ENCODE measurements at regions not wholly inside any gene's neighbourhood (a gene's known extent, or its start where the extent isn't known, plus 50 kb on each side); places are given as distances from the start of the nearest gene placed in this dataset.
A peak's percentile ranks its signal among the peaks of the same experiment; 100 is the strongest.

GRCh38 chr7:83280671-83281070 is 118.0 kb upstream of the PCLO start:
- DNase-seq (ENCODE audit: low spot score in 2 of 2): no peak
- TF ChIP-seq EP300 (IDR thresholded peaks at IDR 0.05) (no peak), POLR2A (IDR thresholded peaks at IDR 0.05) (no peak), CTCF (IDR thresholded peaks at IDR 0.05) (no peak), POLR2AphosphoS5 (IDR thresholded peaks at IDR 0.05) (no peak)
- 58% methylated on average over 2 of the region's 2 CpGs for WGBS
- no peaks in the 10 kb centered on the region for H3K4me1 ChIP-seq
- no peaks in the 10 kb centered on the region for H3K9me3 ChIP-seq
- no peak overlapping the region for H3K27ac ChIP-seq
- H3K27me3 ChIP-seq: no peaks in the 10 kb centered on the region
- no peak overlapping the region for H3K4me3 ChIP-seq
- H3K36me3 ChIP-seq: no peaks in the 10 kb centered on the region

GRCh38 chr7:83276250-83276649 is 113.6 kb upstream of the PCLO start:
- no peak for TF ChIP-seq POLR2AphosphoS5 (IDR thresholded peaks at IDR 0.05)
- TF ChIP-seq CTCF (IDR thresholded peaks at IDR 0.05): no peak
- no peak for TF ChIP-seq EP300 (IDR thresholded peaks at IDR 0.05)
- no peak for TF ChIP-seq POLR2A (IDR thresholded peaks at IDR 0.05)
- H3K4me3 ChIP-seq: no peak overlapping the region
- 100% methylated on average over 1 of the region's 1 CpG for WGBS
- DNase-seq (ENCODE audit: low spot score in 2 of 2): no peak
- no peaks in the 10 kb centered on the region for H3K36me3 ChIP-seq
- no peaks in the 10 kb centered on the region for H3K27me3 ChIP-seq
- H3K4me1 ChIP-seq: no peaks in the 10 kb centered on the region
- no peak overlapping the region for H3K27ac ChIP-seq
- H3K9me3 ChIP-seq: no peaks in the 10 kb centered on the region

- no peak for DNase-seq (ENCODE audit: low spot score in 2 of 2)
- no peaks in the 10 kb centered on the region for H3K27me3 ChIP-seq
- no peaks in the 10 kb centered on the region for H3K4me1 ChIP-seq
- no peaks in the 10 kb centered on the region for H3K36me3 ChIP-seq
- H3K9me3 ChIP-seq: no peaks in the 10 kb centered on the region
- H3K4me3 ChIP-seq: no peak overlapping the region
- TF ChIP-seq EP300 (IDR thresholded peaks at IDR 0.05): no peak
- TF ChIP-seq CTCF (IDR thresholded peaks at IDR 0.05): no peak
- TF ChIP-seq POLR2A (IDR thresholded peaks at IDR 0.05): no peak
- no peak for TF ChIP-seq POLR2AphosphoS5 (IDR thresholded peaks at IDR 0.05)
- no peak overlapping the region for H3K27ac ChIP-seq
Observed at GRCh38 chr7:83273699-83274098, 111.0 kb upstream of the PCLO start.

GRCh38 chr7:83271212-83272099 is 108.8 kb upstream of the PCLO start:
- no peak for TF ChIP-seq EP300 (IDR thresholded peaks at IDR 0.05)
- TF ChIP-seq CTCF (IDR thresholded peaks at IDR 0.05): peak in 1 of 2 donors; percentile 5
- Histone ChIP-seq H3K27me3 (no peaks in the 10 kb centered on the region), H3K4me3 (no peak overlapping the region), H3K9me3 (no peaks in the 10 kb centered on the region), H3K4me1 (no peaks in the 10 kb centered on the region), H3K36me3 (no peaks in the 10 kb centered on the region), H3K27ac (no peak overlapping the region)
- 68% methylated on average over 5 of the region's 5 CpGs for WGBS
- DNase-seq (ENCODE audit: low spot score in 2 of 2): no peak

- Histone ChIP-seq H3K27me3 (no peaks in the 10 kb centered on the region), H3K36me3 (no peaks in the 10 kb centered on the region), H3K9me3 (no peaks in the 10 kb centered on the region), H3K4me3 (no peak overlapping the region), H3K4me1 (no peaks in the 10 kb centered on the region), H3K27ac (no peak overlapping the region)
- TF ChIP-seq EP300 (IDR thresholded peaks at IDR 0.05) (no peak), POLR2AphosphoS5 (IDR thresholded peaks at IDR 0.05) (no peak), POLR2A (IDR thresholded peaks at IDR 0.05) (no peak), CTCF (IDR thresholded peaks at IDR 0.05) (no peak)
- 76% methylated on average over 3 of the region's 3 CpGs for WGBS
- DNase-seq (ENCODE audit: low spot score in 2 of 2): no peak
Observed at GRCh38 chr7:83270407-83270806, 107.7 kb upstream of the PCLO start.

Data from suprapubic skin (tissue), 4 donors.